ENCODE measurements at regions not wholly inside any gene's neighbourhood (a gene's known extent, or its start where the extent isn't known, plus 50 kb on each side); places are given as distances from the start of the nearest gene placed in this dataset.

DNA sequence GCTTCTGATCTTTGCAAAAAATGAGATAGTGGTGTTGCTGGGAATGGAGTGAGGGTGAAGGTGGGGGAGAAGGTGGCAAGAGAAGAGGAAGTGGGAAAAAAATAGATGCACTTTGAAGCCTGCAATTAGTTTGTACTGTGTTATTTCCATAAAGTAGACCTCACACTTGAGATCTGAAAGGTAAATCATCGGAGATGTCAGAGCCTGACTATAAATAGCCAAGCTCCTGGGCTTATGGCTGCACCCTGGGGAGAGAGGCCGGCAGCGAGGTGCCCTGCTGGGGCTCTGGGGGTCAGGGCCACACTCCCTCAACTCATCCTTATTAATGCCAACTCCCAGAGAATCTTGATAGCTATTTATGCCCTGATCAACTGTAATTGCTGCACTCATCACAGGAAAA, 134.4 kb downstream of the NXPE2 start (continued):
- TF ChIP-seq CTCF (IDR thresholded peaks at IDR 0.05 in 2 of 3, conservative IDR thresholded peaks at IDR 0.05 in 1 of 3; ENCODE audit: borderline replicate concordance in 1 of 3, insufficient read depth in 1 of 3, low read depth in 2 of 3, low read length in 2 of 3) (no peak), YY1 (IDR thresholded peaks at IDR 0.05; ENCODE audit: extremely low read depth, insufficient replicate concordance, low read depth, low read length) (no peak), JUND (IDR thresholded peaks at IDR 0.05) (no peak), TCF7L2 (IDR thresholded peaks at IDR 0.05; ENCODE audit: borderline replicate concordance, extremely low read depth, insufficient read depth, insufficient read length) (no peak), RAD21 (IDR thresholded peaks at IDR 0.05; ENCODE audit: low read depth) (no peak), POLR2A (IDR thresholded peaks at IDR 0.05; ENCODE audit: borderline replicate concordance, extremely low read depth, insufficient read depth, insufficient read length) (no peak)

DNA sequence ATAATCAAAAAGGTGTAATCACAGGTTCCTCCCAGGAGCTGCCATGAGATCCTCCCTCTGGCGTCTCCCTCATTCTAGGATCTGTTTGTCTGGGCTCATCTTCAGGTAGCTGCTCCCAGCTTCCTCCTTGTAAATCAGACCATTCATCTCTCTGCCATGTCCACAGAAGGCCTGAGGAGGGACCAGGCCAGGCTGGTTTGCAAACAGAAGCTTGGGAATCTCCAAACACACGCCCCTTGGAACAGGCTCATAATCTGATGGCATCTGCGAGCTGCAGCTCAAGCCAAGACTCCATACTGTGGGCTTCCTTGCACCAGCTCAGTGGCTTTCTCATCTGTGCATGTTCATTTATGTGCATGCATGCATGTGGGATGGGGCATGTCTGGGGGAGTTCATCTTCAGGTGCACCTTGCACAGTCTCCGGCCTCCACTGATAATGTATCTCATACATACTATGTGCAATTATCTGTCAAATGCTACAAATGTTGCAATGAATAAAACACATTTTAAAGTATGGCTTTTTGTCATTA, 134.9 kb downstream of the NXPE2 start:
- Histone ChIP-seq H3K9me2 (ENCODE audit: insufficient read depth) (no peaks in the 10 kb centered on the region), H3K4me3 (replicated peaks in 1 of 2; ENCODE audit: low read depth in 1 of 2, low read length in 2 of 2) (no peak overlapping the region), H3K4me1 (ENCODE audit: control insufficient read depth in 1 of 2, insufficient read depth in 2 of 2, low read length in 2 of 2) (no peaks in the 10 kb centered on the region), H3K9ac (ENCODE audit: low read length) (no peak overlapping the region), H3K9me3 (ENCODE audit: control insufficient read depth in 1 of 2, insufficient read depth in 1 of 2, low read depth in 1 of 2, low read length in 2 of 2) (no peaks in the 10 kb centered on the region; a peak in 1 of 4 replicates), H3K27me3 (ENCODE audit: insufficient read depth, low read length) (no peaks in the 10 kb centered on the region), H3K4me2 (ENCODE audit: low read length) (no peak overlapping the region), H3K36me3 (ENCODE audit: control insufficient read depth in 1 of 2, insufficient read depth in 2 of 2, low read length in 2 of 2) (no peaks in the 10 kb centered on the region), H4K20me1 (ENCODE audit: insufficient read depth) (no peaks in the 10 kb centered on the region), H2AFZ (ENCODE audit: low read depth, low read length, poor library complexity, severe bottlenecking) (no peak overlapping the region), H3K27ac (ENCODE audit: low read depth, low read length) (no peak overlapping the region), H3K79me2 (ENCODE audit: insufficient read depth, low read length) (no peaks in the 10 kb centered on the region)
- ChIA-PET POLR2A (no interaction called here), RAD21 (ENCODE audit: low non-redundant PET in 1 of 2, low total read pairs in 2 of 2, uncharacterized antibody in 2 of 2, unreplicated experiment in 2 of 2) (no interaction called here), CTCF (no interaction called here)
- ATAC-seq (no peak), DNase-seq (ENCODE audit: low read depth, low spot score) (no peak)
- BruUV-seq (replicated peaks) = no TSS peak
- intact Hi-C loops (cut with micrococcal nuclease) = no loop called here
- TF ChIP-seq SP1 (IDR thresholded peaks at IDR 0.05; ENCODE audit: low read depth) (no peak), FOSL1 (IDR thresholded peaks at IDR 0.05; ENCODE audit: low read depth) (no peak), RAD21 (IDR thresholded peaks at IDR 0.05; ENCODE audit: low read depth) (no peak), ZFX (IDR thresholded peaks at IDR 0.05) (no peak), POLR2AphosphoS5 (IDR thresholded peaks at IDR 0.05; ENCODE audit: low read depth, low read length) (no peak), REST (IDR thresholded peaks at IDR 0.05; ENCODE audit: low read depth) (no peak), EZH2phosphoT487 (IDR thresholded peaks at IDR 0.05; ENCODE audit: borderline replicate concordance) (no peak), SIN3A (IDR thresholded peaks at IDR 0.05; ENCODE audit: low read depth) (no peak), CTCF (IDR thresholded peaks at IDR 0.05 in 2 of 3, conservative IDR thresholded peaks at IDR 0.05 in 1 of 3; ENCODE audit: borderline replicate concordance in 1 of 3, insufficient read depth in 1 of 3, low read depth in 2 of 3, low read length in 2 of 3) (no peak)
- TF ChIP-seq, protein P1, sequence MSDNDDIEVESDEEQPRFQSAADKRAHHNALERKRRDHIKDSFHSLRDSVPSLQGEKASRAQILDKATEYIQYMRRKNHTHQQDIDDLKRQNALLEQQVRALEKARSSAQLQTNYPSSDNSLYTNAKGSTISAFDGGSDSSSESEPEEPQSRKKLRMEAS (IDR thresholded peaks at IDR 0.05) = no peak
- TF ChIP-seq, protein P2, sequence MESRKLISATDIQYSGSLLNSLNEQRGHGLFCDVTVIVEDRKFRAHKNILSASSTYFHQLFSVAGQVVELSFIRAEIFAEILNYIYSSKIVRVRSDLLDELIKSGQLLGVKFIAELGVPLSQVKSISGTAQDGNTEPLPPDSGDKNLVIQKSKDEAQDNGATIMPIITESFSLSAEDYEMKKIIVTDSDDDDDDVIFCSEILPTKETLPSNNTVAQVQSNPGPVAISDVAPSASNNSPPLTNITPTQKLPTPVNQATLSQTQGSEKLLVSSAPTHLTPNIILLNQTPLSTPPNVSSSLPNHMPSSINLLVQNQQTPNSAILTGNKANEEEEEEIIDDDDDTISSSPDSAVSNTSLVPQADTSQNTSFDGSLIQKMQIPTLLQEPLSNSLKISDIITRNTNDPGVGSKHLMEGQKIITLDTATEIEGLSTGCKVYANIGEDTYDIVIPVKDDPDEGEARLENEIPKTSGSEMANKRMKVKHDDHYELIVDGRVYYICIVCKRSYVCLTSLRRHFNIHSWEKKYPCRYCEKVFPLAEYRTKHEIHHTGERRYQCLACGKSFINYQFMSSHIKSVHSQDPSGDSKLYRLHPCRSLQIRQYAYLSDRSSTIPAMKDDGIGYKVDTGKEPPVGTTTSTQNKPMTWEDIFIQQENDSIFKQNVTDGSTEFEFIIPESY (IDR thresholded peaks at IDR 0.05; ENCODE audit: extremely low read depth, insufficient replicate concordance, low read length) = no peak

Data from HCT116 (cell line).